NCI-H2196 (cell line): ENCODE measurements at regions not wholly inside any gene's neighbourhood (a gene's known extent, or its start where the extent isn't known, plus 50 kb on each side); places are given as distances from the start of the nearest gene placed in this dataset.

ENCODE experiments used
- DNase-seq: peaks from one replicate; lab custom pipeline; 2025; ENCODE audit not compliant: unreplicated experiment; lab: John Stamatoyannopoulos, UW

- DNase-seq: no peak
These were observed 211.8 kb upstream of the CITED2 start for GRCh38 chr6:139586273-139586672.

- no peak for DNase-seq
These were observed 210.2 kb upstream of the CITED2 start for GRCh38 chr6:139584599-139584998.

GRCh38 chr6:139583420-139583819, 209.0 kb upstream of the CITED2 start:
- DNase-seq: no peak

GRCh38 chr6:139582956-139583355, 208.5 kb upstream of the CITED2 start:
- no peak for DNase-seq

- DNase-seq: no peak
These were observed 207.0 kb upstream of the CITED2 start for GRCh38 chr6:139581485-139581865.

GRCh38 chr6:139580592-139581484, 206.4 kb upstream of the CITED2 start:
- DNase-seq: no peak

GRCh38 chr6:139577763-139578604, 203.5 kb upstream of the CITED2 start:
- DNase-seq: no peak

GRCh38 chr6:139577124-139577762, 202.8 kb upstream of the CITED2 start:
- no peak for DNase-seq

GRCh38 chr6:139572001-139572400, 197.6 kb upstream of the CITED2 start:
- DNase-seq: no peak

- DNase-seq: no peak
These were observed 195.7 kb upstream of the CITED2 start for GRCh38 chr6:139570166-139570565.

GRCh38 chr6:139569566-139569965, 195.1 kb upstream of the CITED2 start:
- DNase-seq: no peak

- DNase-seq: no peak
These were observed 194.6 kb upstream of the CITED2 start for GRCh38 chr6:139568956-139569538.

- no peak for DNase-seq
These were observed 193.9 kb upstream of the CITED2 start for GRCh38 chr6:139568151-139568955.

- no peak for DNase-seq
These were observed 192.6 kb upstream of the CITED2 start for GRCh38 chr6:139567095-139567494.

GRCh38 chr6:139565591-139565990, 191.1 kb upstream of the CITED2 start:
- DNase-seq: no peak

GRCh38 chr6:139557547-139557946, 183.1 kb upstream of the CITED2 start:
- DNase-seq: no peak

- DNase-seq: no peak
These were observed 182.1 kb upstream of the CITED2 start for GRCh38 chr6:139556532-139556931.

- no peak for DNase-seq
These were observed 179.5 kb upstream of the CITED2 start for GRCh38 chr6:139553916-139554315.

- no peak for DNase-seq
These were observed 176.9 kb upstream of the CITED2 start for GRCh38 chr6:139551376-139551775.

GRCh38 chr6:139550361-139550760, 175.9 kb upstream of the CITED2 start:
- no peak for DNase-seq
